ENCODE measurements at regions not wholly inside any gene's neighbourhood (a gene's known extent, or its start where the extent isn't known, plus 50 kb on each side); places are given as distances from the start of the nearest gene placed in this dataset.

DNA sequence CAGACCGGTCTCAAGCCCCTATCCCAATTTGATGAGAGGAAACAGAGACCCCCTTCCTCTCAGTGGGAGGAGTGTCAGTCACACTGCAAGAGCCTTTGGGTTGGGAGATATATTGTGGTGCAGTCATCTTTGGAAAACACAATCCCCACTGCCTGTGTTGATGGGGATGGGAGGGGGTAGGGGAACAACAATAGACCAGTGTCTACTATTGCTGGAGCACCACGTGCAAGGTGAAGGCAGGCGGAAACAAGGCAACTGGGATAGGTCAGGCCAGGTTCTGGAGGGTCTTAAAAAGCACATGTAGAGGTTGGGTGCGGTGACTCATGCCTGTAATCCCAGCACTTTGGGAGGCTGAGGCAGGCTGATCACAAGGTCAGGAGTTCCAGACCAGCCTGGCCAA is 127.9 kb downstream of the ZFP36L2 start:
- no peak overlapping the region for H3K27ac ChIP-seq
- 93 to 100% methylated on average over 1 to 4 of the region's 4 CpGs for WGBS, 2 donors (ENCODE audit: low coverage in 1 of 2)
- in situ Hi-C loops (cut with MboI; ENCODE audit: low pct_ligation_motif_present in 1 of 4, low pct_unique_long_range_greater_than_20kb in 1 of 4, low sequenced_read_pairs in 3 of 4) (no loop called here), intact Hi-C loops (cut with DNase I; ENCODE audit: low total_unique reads) (no loop called here)
- no peaks in the 10 kb centered on the region for H3K36me3 ChIP-seq
- no peak overlapping the region for H3K4me3 ChIP-seq
- H3K4me1 ChIP-seq: peaks cover 0 to 27% (median 9%) of the 10 kb centered on the region in 4 donors
- no peaks in the 10 kb centered on the region for H3K27me3 ChIP-seq
- TF ChIP-seq POLR2A (IDR thresholded peaks at IDR 0.05): no peak
- TF ChIP-seq POLR2AphosphoS5 (IDR thresholded peaks at IDR 0.05): no peak
- no peak for TF ChIP-seq EP300 (IDR thresholded peaks at IDR 0.05; ENCODE audit: low read depth)
- TF ChIP-seq CTCF (IDR thresholded peaks at IDR 0.05): no peak
- DNase-seq: no peak
- no peaks in the 10 kb centered on the region for H3K9me3 ChIP-seq

GRCh38 chr2:43097644-43098408 is 128.6 kb downstream of the ZFP36L2 start:
- intact Hi-C loops (cut with DNase I; ENCODE audit: low total_unique reads) (no loop called here), in situ Hi-C loops (cut with MboI; ENCODE audit: low pct_ligation_motif_present in 1 of 4, low pct_unique_long_range_greater_than_20kb in 1 of 4, low sequenced_read_pairs in 3 of 4) (no loop called here)
- Histone ChIP-seq H3K27ac (peak overlapping the region in 2 of 4 donors; percentile 35 to 36), H3K9me3 (no peaks in the 10 kb centered on the region), H3K4me1 (peaks cover 0 to 22% (median 9%) of the 10 kb centered on the region in 4 donors), H3K4me3 (no peak overlapping the region), H3K36me3 (no peaks in the 10 kb centered on the region), H3K27me3 (no peaks in the 10 kb centered on the region)
- DNase-seq: no peak
- 63 to 75% methylated on average over 6 to 7 of the region's 7 CpGs for WGBS, 2 donors (ENCODE audit: low coverage in 1 of 2)
- TF ChIP-seq POLR2AphosphoS5 (IDR thresholded peaks at IDR 0.05) (no peak), CTCF (IDR thresholded peaks at IDR 0.05) (no peak), POLR2A (IDR thresholded peaks at IDR 0.05) (no peak), EP300 (IDR thresholded peaks at IDR 0.05; ENCODE audit: low read depth) (no peak)

- H3K9me3 ChIP-seq: no peaks in the 10 kb centered on the region
- H3K27ac ChIP-seq: no peak overlapping the region
- H3K36me3 ChIP-seq: no peaks in the 10 kb centered on the region
- intact Hi-C loops (cut with DNase I; ENCODE audit: low total_unique reads) (no loop called here), in situ Hi-C loops (cut with MboI; ENCODE audit: low pct_ligation_motif_present in 1 of 4, low pct_unique_long_range_greater_than_20kb in 1 of 4, low sequenced_read_pairs in 3 of 4) (no loop called here)
- no peaks in the 10 kb centered on the region for H3K27me3 ChIP-seq
- peaks cover 0 to 3% (median 0%) of the 10 kb centered on the region in 4 donors for H3K4me1 ChIP-seq
- DNase-seq: no peak
- H3K4me3 ChIP-seq: no peak overlapping the region
- WGBS, 2 donors (ENCODE audit: low coverage in 1 of 2): 88 to 96% methylated on average over 4 of the region's 4 CpGs
- TF ChIP-seq POLR2AphosphoS5 (IDR thresholded peaks at IDR 0.05) (no peak), CTCF (IDR thresholded peaks at IDR 0.05) (no peak), POLR2A (IDR thresholded peaks at IDR 0.05) (no peak), EP300 (IDR thresholded peaks at IDR 0.05; ENCODE audit: low read depth) (no peak)
Measured at GRCh38 chr2:43095533-43096295, 130.7 kb downstream of the ZFP36L2 start.

DNA sequence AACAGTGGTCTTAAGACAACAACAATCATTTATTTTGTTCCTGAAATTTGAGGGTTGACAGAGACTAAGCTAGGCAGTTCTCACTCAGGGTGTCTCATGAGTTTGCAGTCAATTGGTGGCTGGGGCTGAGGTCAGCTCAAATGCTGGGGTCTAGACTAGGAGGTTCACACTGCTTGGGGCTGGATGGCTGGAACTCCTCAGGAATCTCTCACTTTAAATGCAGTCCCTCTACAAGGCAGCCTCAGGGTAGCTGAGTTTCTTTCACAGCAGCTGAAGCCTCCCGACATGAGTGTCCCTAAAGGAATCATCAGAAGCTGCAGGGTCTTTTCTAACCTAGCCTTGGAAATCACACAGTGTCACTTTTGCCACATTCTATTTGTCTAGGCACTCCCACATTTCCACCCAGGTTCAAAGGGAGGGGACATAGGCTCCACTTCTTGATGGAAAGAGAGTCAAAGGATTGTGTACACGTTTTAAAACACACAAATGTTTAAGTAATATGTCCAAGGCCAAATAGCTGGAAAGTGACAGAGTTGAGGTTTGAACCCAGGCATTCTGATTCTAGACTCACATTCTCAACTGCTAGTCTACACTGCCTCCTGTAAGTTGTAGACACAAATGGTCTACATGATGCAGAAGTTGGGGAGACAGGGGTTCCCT is 133.8 kb downstream of the ZFP36L2 start:
- no peak overlapping the region for H3K4me3 ChIP-seq
- no peak for TF ChIP-seq POLR2AphosphoS5 (IDR thresholded peaks at IDR 0.05)
- TF ChIP-seq EP300 (IDR thresholded peaks at IDR 0.05; ENCODE audit: low read depth): no peak
- no peak for TF ChIP-seq POLR2A (IDR thresholded peaks at IDR 0.05)
- no peak for TF ChIP-seq CTCF (IDR thresholded peaks at IDR 0.05)
- 58 to 100% methylated on average over 1 to 2 of the region's 2 CpGs for WGBS, 2 donors (ENCODE audit: low coverage in 1 of 2)
- no peaks in the 10 kb centered on the region for H3K36me3 ChIP-seq
- in situ Hi-C loops (cut with MboI; ENCODE audit: low pct_ligation_motif_present in 1 of 4, low pct_unique_long_range_greater_than_20kb in 1 of 4, low sequenced_read_pairs in 3 of 4): no loop called here
- intact Hi-C loops (cut with DNase I; ENCODE audit: low total_unique reads): no loop called here
- DNase-seq: no peak
- H3K9me3 ChIP-seq: no peaks in the 10 kb centered on the region
- H3K4me1 ChIP-seq: peaks cover 0 to 3% (median 0%) of the 10 kb centered on the region in 4 donors
- no peak overlapping the region for H3K27ac ChIP-seq
- H3K27me3 ChIP-seq: no peaks in the 10 kb centered on the region

All from transverse colon (tissue), 4 donors.